Right lung (tissue), 2 donors: ENCODE measurements at regions not wholly inside any gene's neighbourhood (a gene's known extent, or its start where the extent isn't known, plus 50 kb on each side); places are given as distances from the start of the nearest gene placed in this dataset.
"Not testable (repeated sequence)": the region's sequence is repeated elsewhere in the genome, so short reads cannot be mapped to it uniquely, and the experiment has no call there.

Source experiments
- DNase-seq, 2 donors: peaks; one replicate each; pipeline ENCODE4 v3.0.0-alpha.2; 2013

DNA sequence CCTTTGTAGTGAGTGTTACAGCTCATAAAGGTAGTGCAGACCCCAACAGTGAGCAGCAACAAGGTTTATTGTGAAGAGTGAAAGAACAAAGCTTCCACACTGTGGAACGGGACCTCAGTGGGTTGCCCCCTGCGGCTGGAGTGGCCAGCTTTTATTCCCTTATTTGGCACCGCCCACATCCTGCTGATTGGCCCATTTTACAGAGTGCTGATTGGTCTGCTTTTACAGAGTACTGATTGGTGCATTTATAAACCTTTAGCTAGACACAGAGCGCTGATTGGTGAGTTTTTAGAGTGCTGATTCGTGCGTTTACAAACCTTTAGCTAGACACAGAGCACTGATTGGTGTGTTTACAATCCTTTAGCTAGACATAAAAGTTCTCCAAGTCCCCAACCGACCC is 763.9 kb upstream of the TMEFF2 start:
- not testable (repeated sequence) for DNase-seq

DNA sequence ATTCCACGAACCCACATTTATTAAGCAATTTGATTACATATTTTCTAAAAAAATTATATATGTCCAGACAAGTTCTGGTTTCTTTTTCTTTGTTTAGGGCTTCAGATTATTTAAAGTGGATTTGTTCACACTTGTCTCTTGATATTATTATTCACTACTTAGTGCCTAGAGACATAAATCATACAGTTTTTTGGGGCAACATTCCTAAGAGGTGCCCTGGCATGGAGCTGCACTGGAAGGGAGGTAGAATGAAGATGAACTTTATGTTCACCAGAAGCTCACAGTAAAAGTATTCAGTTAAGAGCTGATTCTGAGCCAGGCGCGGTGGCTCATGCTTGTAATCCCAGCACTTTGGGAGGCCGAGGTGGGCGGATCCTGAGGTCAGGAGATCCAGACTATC is 762.7 kb upstream of the TMEFF2 start:
- no peak for DNase-seq

DNA sequence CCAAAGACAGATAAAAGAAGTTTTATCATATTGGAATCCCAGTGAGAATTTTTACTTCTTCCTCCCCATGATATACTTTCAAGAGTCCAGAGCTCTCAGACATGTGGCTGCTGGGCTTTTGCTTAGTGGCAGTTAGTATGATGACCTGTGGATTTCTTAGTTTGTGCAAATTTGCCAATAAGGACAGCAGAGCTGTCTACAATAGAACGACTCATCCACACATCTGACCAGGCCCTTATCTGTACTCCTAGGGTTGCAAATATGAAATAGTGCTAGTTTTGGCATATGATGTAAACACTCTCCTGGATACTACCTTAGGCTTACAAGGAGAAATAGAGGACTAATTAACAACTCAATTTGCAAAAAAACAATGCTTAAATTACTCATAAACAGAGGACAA is 758.4 kb upstream of the TMEFF2 start:
- no peak for DNase-seq

GRCh38 chr2:192952245-192952644 is 757.5 kb upstream of the TMEFF2 start:
- DNase-seq, result no peak

DNA sequence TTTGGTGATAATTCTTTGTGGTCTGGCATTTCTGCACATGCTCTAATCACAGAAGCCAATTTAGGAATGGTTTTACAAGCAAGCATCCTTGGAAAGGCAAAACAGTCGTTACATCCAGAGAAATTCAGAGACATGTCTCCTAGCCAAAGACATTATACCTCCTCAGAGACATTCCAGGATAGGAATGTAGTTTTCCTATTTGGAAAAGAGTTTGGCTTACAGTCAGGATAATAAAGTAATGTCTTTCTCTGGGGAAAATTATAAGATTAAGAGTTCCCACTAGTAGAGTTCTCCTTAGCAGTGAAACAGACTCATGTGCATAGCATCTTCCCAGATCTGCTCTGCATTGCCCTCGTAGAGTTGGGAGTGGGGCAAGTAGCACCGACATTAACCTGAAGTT is 753.6 kb upstream of the TMEFF2 start:
- DNase-seq, result no peak

GRCh38 chr2:192947352-192947751 is 752.6 kb upstream of the TMEFF2 start:
- no peak for DNase-seq

DNA sequence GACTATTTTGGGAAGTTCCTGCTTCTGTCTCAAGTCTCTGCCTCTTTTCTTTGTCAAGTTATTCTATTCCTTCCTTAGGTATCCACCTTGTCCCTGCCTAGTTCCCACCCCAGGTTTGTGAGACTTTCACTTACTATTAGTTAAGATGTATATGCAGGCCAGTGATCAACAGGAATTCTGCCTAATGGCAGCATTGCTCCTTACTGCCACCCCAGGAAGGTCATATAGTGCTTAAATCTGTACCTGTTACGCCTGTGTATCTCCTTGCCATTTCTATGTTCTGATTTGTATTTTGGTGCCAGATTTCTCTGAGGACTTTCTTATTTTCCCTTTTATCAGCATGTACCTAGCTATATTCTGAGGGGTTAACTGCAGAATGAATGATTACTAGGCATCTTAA is 746.0 kb upstream of the TMEFF2 start:
- DNase-seq, result no peak

DNA sequence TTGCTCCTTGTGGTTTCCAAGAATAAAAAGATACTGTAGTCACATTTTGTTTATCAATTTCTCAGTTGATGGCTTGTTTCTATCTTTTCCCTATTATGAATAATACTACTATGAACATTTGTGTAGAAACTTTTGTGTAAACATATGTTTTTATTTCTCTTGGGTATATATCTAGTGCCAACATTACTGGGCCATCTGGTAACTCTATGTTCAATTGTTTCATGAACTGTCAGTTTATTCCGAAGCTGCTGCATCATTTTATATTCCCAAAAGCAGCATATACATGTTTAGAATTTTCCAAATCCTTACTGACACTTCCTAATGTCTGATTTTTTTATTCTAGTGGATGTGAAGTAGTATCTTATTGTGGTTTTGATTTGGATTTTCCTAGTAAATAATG is 737.6 kb upstream of the TMEFF2 start:
- DNase-seq, result no peak

- not testable (repeated sequence) for DNase-seq
These were observed 726.9 kb upstream of the TMEFF2 start for GRCh38 chr2:192921631-192922030.

- DNase-seq, result no peak
These were observed 706.7 kb upstream of the TMEFF2 start for GRCh38 chr2:192901446-192901845.

- DNase-seq, result no peak
These were observed 704.7 kb upstream of the TMEFF2 start for GRCh38 chr2:192899466-192899865.

GRCh38 chr2:192893976-192894375 is 699.2 kb upstream of the TMEFF2 start:
- not testable (repeated sequence) for DNase-seq

GRCh38 chr2:192888109-192888508 is 693.4 kb upstream of the TMEFF2 start:
- no peak for DNase-seq

DNA sequence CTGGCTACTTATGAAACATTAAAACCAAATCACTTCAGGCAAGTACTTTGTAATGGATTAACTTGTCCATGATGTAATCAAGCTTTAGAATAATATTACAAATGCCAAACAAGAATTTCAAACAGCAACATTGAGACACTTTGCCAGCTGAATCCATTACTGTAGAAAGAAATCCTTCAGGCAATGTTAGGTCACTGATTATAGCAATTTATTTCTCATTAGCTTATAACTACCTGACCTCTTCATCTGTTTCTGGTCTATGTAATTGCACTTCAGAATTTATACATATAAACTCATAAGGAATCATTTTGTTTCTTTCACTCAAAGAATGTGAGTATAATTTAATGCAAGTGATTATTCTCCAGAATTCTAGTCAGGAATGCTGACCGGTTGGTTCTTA is 692.6 kb upstream of the TMEFF2 start:
- no peak for DNase-seq

DNA sequence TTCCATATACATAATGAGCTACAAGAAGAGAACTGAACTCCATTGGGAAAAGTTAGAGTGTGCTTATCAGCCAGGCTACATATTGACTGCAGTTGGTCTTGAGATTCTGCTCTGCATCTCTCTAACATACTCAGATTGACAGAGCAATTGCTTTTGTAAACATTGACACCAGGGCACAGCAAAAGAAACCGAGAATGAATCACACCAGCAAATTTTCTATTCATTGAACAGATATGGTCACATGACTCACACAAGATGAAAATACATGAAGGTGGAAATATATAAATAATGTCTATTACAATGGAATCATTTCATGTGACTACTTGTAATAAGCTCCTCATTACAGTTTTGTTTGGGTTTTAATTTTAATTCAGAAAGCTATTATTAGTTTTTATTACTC is 691.9 kb upstream of the TMEFF2 start:
- no peak for DNase-seq

DNA sequence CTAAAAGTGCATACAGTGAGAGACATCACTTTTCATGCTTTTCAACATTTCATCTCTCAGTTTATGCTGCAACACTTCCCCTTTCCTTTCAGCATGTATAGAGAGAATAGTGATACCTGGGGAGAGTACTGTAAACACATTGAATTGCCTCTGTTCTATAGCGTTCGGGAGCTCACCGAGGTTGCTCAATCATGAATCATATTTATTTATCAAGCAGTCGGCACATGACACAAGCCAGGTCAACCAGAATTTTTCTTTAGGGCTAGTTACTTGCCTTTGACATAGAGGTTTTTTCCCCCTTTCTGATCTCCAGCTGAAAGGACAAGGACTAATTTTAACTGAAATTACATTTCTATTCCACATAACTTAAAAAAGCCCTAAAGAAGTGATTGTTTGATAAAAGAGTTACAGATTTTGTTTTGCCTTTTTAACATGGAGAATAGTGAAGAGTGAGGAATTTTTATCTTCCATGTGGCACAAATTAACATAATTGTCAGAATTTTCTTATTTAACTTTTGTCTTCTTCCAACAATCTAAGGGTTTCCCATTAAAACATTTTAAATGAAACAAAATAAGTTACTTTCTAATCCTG is 690.9 kb upstream of the TMEFF2 start:
- no peak for DNase-seq

GRCh38 chr2:192877159-192877558 is 682.4 kb upstream of the TMEFF2 start:
- no peak for DNase-seq

- DNase-seq, result no peak
These were observed 682.0 kb upstream of the TMEFF2 start for GRCh38 chr2:192876698-192877097.

DNA sequence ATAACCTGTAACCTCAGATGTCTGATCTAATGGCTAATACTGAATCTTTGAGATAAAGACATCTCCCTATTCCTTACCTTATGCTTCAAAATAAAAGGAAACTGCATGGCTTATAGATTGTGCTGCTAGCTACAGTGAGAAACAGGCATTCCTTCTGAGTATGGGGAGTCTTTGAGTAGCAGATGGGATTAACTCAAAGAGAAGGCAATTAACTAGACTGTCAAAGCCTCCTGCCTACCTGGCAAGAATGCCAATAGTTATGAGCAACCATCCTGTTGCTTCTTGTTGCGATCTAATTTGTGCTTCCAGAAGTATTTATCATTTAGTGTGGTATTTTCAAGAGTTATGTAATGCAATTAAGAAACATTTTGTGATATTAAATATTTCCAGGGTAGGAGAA is 660.0 kb upstream of the TMEFF2 start:
- no peak for DNase-seq

- DNase-seq, result no peak
These were observed 659.3 kb upstream of the TMEFF2 start for GRCh38 chr2:192854031-192854430.

GRCh38 chr2:192828947-192829346 is 634.2 kb upstream of the TMEFF2 start:
- no peak for DNase-seq

DNA sequence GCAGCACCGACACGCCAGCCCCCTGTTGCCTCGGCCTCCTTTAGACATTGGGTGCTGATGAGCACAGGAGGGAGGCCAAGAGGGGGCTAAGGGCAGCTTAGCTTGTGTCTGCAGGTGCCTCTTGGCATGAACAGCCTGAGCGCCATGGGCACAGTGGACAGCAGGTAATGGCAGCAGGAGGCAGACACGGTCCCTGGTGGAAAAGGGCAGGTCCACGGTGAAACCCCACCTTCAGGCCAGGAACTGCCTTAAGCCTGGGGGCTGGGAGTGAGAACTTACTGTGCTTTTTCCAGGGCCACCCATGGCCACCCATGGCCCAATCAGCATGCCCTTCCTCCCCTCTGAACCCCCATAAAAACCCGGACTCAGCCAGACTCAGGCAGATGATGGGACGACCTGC is 633.4 kb upstream of the TMEFF2 start:
- DNase-seq, result no peak

DNA sequence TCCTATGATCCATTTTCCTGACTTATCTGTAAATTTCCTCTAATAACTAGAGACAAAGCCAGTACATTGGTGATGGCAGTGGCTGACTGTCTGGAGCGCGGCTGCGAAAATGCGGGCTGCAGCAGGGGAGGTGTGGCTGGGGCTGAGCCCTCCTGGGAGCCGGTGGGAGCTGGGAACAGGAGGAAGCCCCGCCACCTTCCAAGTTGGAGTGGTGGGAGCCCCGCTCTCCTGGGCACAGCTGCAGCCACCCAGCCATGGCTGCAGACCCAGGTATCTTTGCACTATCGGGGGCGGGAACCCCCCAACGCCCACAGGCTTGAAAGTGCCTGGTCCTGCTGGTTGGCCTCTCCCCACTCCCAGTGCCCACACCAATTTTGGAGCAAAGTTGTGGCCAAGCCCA is 633.0 kb upstream of the TMEFF2 start:
- no peak for DNase-seq

DNA sequence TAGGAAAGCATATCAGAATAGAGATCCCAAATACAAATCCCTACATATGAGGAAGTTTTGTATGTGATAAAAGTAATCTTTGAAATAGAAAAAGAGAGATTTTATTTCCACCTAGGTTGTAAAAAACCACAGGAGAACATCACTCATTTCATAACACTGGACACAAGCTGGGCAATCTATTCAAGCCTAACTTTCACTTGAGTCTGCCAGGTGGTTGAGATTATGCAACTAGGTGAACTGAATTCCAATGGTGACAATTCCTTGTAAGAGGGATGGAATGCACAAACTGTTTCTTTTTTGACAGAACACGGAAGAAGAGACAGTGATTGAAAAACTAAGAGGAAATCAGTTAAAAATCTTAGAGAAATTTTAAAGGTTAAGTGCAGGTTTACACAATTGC is 619.6 kb upstream of the TMEFF2 start:
- no peak for DNase-seq

DNA sequence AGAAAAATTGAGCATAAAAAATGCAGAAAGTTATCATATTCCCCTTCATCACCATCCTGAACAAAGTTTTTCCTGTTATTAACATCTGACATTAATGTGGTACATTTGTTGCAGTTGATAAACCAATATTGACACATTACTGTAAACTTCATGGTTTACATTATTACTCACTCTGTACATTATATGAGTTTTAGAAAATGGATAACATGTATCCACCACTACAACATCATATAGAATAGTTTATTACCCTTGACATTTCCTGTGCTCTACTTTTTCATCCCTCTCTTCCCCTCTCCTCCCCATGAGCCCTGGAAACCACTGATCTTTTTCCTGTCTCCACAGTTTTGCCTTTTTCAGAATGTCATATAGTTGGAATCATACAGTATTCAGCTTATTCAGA is 618.6 kb upstream of the TMEFF2 start:
- DNase-seq, result no peak
